GM21367 (cell line): ENCODE measurements at regions not wholly inside any gene's neighbourhood (a gene's known extent, or its start where the extent isn't known, plus 50 kb on each side); places are given as distances from the start of the nearest gene placed in this dataset.

Experiments used
- ATAC-seq: cut with Tn5 transposase; IDR thresholded peaks from one replicate; pipeline ENCODE4 v1.9.1; 2021; ENCODE audit not compliant: unreplicated experiment

- ATAC-seq, result no peak
Observed at GRCh38 chr20:11539450-11539849, 378.2 kb upstream of the BTBD3 start.

GRCh38 chr20:11540558-11540957, 377.1 kb upstream of the BTBD3 start:
- ATAC-seq, result no peak

GRCh38 chr20:11542645-11543044, 375.0 kb upstream of the BTBD3 start:
- no peak for ATAC-seq

- peak; percentile 80 for ATAC-seq
Observed at GRCh38 chr20:11544029-11544678, 373.5 kb upstream of the BTBD3 start.

- no peak for ATAC-seq
Observed at GRCh38 chr20:11546939-11547338, 370.8 kb upstream of the BTBD3 start.

GRCh38 chr20:11549172-11550103, 368.3 kb upstream of the BTBD3 start:
- ATAC-seq, result no peak

- no peak for ATAC-seq
Observed at GRCh38 chr20:11550657-11551338, 366.9 kb upstream of the BTBD3 start.

- no peak for ATAC-seq
Observed at GRCh38 chr20:11551479-11551878, 366.2 kb upstream of the BTBD3 start.

- ATAC-seq, result no peak
Observed at GRCh38 chr20:11553603-11554002, 364.1 kb upstream of the BTBD3 start.

GRCh38 chr20:11555510-11555909, 362.2 kb upstream of the BTBD3 start:
- no peak for ATAC-seq

- ATAC-seq, result no peak
Observed at GRCh38 chr20:11556410-11556809, 361.3 kb upstream of the BTBD3 start.

- ATAC-seq, result no peak
Observed at GRCh38 chr20:11564491-11564890, 353.2 kb upstream of the BTBD3 start.

- ATAC-seq, result no peak
Observed at GRCh38 chr20:11569163-11569562, 348.5 kb upstream of the BTBD3 start.

GRCh38 chr20:11573507-11573906, 344.2 kb upstream of the BTBD3 start:
- ATAC-seq, result no peak

GRCh38 chr20:11581271-11581670, 336.4 kb upstream of the BTBD3 start:
- no peak for ATAC-seq

GRCh38 chr20:11582060-11582459, 335.6 kb upstream of the BTBD3 start:
- ATAC-seq, result no peak

GRCh38 chr20:11585752-11586352, 331.8 kb upstream of the BTBD3 start:
- ATAC-seq, result no peak

- ATAC-seq, result no peak
Observed at GRCh38 chr20:11588875-11589274, 328.8 kb upstream of the BTBD3 start.

GRCh38 chr20:11591965-11592364, 325.7 kb upstream of the BTBD3 start:
- ATAC-seq, result no peak

GRCh38 chr20:11604339-11604738, 313.4 kb upstream of the BTBD3 start:
- ATAC-seq, result no peak

- ATAC-seq, result no peak
Observed at GRCh38 chr20:11607047-11607446, 310.6 kb upstream of the BTBD3 start.
